HCT116 (cell line): ENCODE measurements at regions not wholly inside any gene's neighbourhood (a gene's known extent, or its start where the extent isn't known, plus 50 kb on each side); places are given as distances from the start of the nearest gene placed in this dataset.

ENCODE experiments used
- ATAC-seq: fragments of 200-7000 bp; cut with Tn5 transposase; 2 replicates; pipeline ENCODE4 v1.9.1; 2020; ENCODE audit warnings: mild to moderate bottlenecking, moderate library complexity
- BruUV-seq: library from RNA; stranded (reverse); fragments of 400-500 nt; replicated peaks from 2 replicates; lab custom pipeline; 2021; lab: Mats Ljungman, UMichigan
- CTCF ChIA-PET: fragments of 300-600 bp; sonication (Branson Sonifier 250); formaldehyde crosslinking; loops from one replicate; lab custom pipeline; 2021; ENCODE audit warnings: antibody characterized with exemption; lab: Charles Lee
- POLR2A ChIA-PET: fragments of 300-600, 350-600 bp; sonication (Branson Sonifier 250); formaldehyde crosslinking; loops from one replicate; lab custom pipeline; 2021; ENCODE audit warnings: antibody characterized with exemption; lab: Charles Lee
- RAD21 ChIA-PET, 2 experiments: fragments of 300-600 bp; sonication (Branson Sonifier 250); formaldehyde crosslinking; loops; one replicate each; lab custom pipeline; 2023; ENCODE audit warnings: low total read pairs in 2 of 2; ENCODE audit not compliant: uncharacterized antibody in 2 of 2, unreplicated experiment in 2 of 2, low non-redundant PET in 1 of 2; lab: Charles Lee
- DNase-seq: peaks from one replicate; pipeline ENCODE4 v3.0.0-alpha.2; 2010; ENCODE audit warnings: low read depth, low spot score
- H2AFZ ChIP-seq: fragments of 200-600 bp; shearing (Covaris generic), sonication (generic); 2 replicates; pipeline ENCODE4 v1.6.1; 2017; ENCODE audit warnings: low read depth, mixed run types, mixed read lengths, antibody characterized with exemption, low read length; ENCODE audit not compliant: poor library complexity, severe bottlenecking
- H3K27ac ChIP-seq: 2 replicates; pipeline ENCODE4 v1.5.1; 2012; ENCODE audit warnings: low read depth, low read length
- H3K27me3 ChIP-seq: fragments of 200-600 bp; sonication (generic); 2 replicates; pipeline ENCODE4 v1.6.1; 2016; ENCODE audit warnings: mixed run types, low read length, mixed read lengths; ENCODE audit not compliant: insufficient read depth
- H3K36me3 ChIP-seq, 2 experiments: fragments of 200-500 bp in 1 of 2; fragments of 200-600 bp in 1 of 2; sonication (Bioruptor generic) in 1 of 2; sonication (generic) in 1 of 2; 2 replicates each; pipeline versions ENCODE4 v1.5.1 to v1.6.1; 2014 to 2016; ENCODE audit warnings: low read length in 2 of 2, inconsistent platforms in 1 of 2, mixed read lengths in 1 of 2, mixed run types in 1 of 2; ENCODE audit not compliant: insufficient read depth in 2 of 2, control insufficient read depth in 1 of 2
- H3K4me1 ChIP-seq, 2 experiments: fragments of 200-600 bp in 1 of 2; sonication (generic) in 1 of 2; 2 replicates each; pipeline versions ENCODE4 v1.5.1 to v1.6.1; 2012 to 2017; ENCODE audit warnings: low read length in 2 of 2, inconsistent platforms in 1 of 2, mild to moderate bottlenecking in 1 of 2, mixed read lengths in 1 of 2, mixed run types in 1 of 2, moderate library complexity in 1 of 2; ENCODE audit not compliant: insufficient read depth in 2 of 2, control insufficient read depth in 1 of 2
- H3K4me2 ChIP-seq: fragments of 200-600 bp; sonication (generic); 2 replicates; pipeline ENCODE4 v1.6.1; 2017; ENCODE audit warnings: mixed run types, low read length, mixed read lengths
- H3K4me3 ChIP-seq, 2 experiments: fragments of 200-600 bp in 1 of 2; sonication (generic) in 1 of 2; replicated peaks in 1 of 2; 2 replicates each; pipeline ENCODE4 v1.5.1; 2011 to 2016; ENCODE audit warnings: low read length in 2 of 2, control low read depth in 1 of 2, low read depth in 1 of 2, mild to moderate bottlenecking in 1 of 2, mixed read lengths in 1 of 2, mixed run types in 1 of 2
- H3K79me2 ChIP-seq: fragments of 200-600 bp; sonication (generic); 2 replicates; pipeline ENCODE4 v1.6.1; 2017; ENCODE audit warnings: mild to moderate bottlenecking, mixed run types, low read length, moderate library complexity, mixed read lengths; ENCODE audit not compliant: insufficient read depth
- H3K9ac ChIP-seq: fragments of 200-600 bp; sonication (generic); 2 replicates; pipeline ENCODE4 v1.6.1; 2016; ENCODE audit warnings: low read length, mixed read lengths
- H3K9me2 ChIP-seq: fragments of 200-600 bp; sonication (generic), shearing (Covaris generic); 2 replicates; pipeline ENCODE4 v1.6.1; 2017; ENCODE audit warnings: mixed run types, mild to moderate bottlenecking, moderate library complexity; ENCODE audit not compliant: insufficient read depth
- H3K9me3 ChIP-seq, 2 experiments: fragments of 200-500 bp in 1 of 2; fragments of 200-600 bp in 1 of 2; sonication (Bioruptor generic) in 1 of 2; sonication (generic) in 1 of 2; 2 replicates each; pipeline ENCODE4 v1.6.1; 2014 to 2017; ENCODE audit warnings: low read length in 2 of 2, mixed read lengths in 2 of 2, inconsistent platforms in 1 of 2, low read depth in 1 of 2, mild to moderate bottlenecking in 1 of 2, mixed run types in 1 of 2, moderate library complexity in 1 of 2; ENCODE audit not compliant: control insufficient read depth in 1 of 2, insufficient read depth in 1 of 2
- H4K20me1 ChIP-seq: fragments of 200-600 bp; sonication (generic), shearing (Covaris generic); 2 replicates; pipeline ENCODE4 v1.6.1; 2017; ENCODE audit warnings: mixed run types, mild to moderate bottlenecking, moderate library complexity; ENCODE audit not compliant: insufficient read depth
- CBX3 ChIP-seq: IDR thresholded peaks from 2 replicates; pipeline ENCODE4 v1.6.1; 2012; ENCODE audit warnings: low read depth
- ELF1 ChIP-seq: IDR thresholded peaks from 2 replicates; pipeline ENCODE4 v1.6.1; 2012; ENCODE audit warnings: low read depth, borderline replicate concordance
- EZH2 ChIP-seq: fragments of 200-600 bp; sonication (generic); IDR thresholded peaks from 2 replicates; pipeline ENCODE4 v1.6.1; 2017; ENCODE audit warnings: antibody characterized with exemption, mixed run types
- JUND ChIP-seq: IDR thresholded peaks from 2 replicates; pipeline ENCODE4 v1.6.1; 2012
- SIN3A ChIP-seq: IDR thresholded peaks from 2 replicates; pipeline ENCODE4 v1.6.1; 2012; ENCODE audit warnings: low read depth
- SRF ChIP-seq: IDR thresholded peaks from 2 replicates; pipeline ENCODE4 v1.6.1; 2012; ENCODE audit warnings: low read depth
- TCF7L2 ChIP-seq: IDR thresholded peaks from 2 replicates; pipeline ENCODE4 v1.7.0; 2011; ENCODE audit warnings: borderline replicate concordance, inconsistent platforms; ENCODE audit not compliant: insufficient read depth, insufficient read length; ENCODE audit errors: extremely low read depth
- YY1 ChIP-seq: IDR thresholded peaks from 2 replicates; pipeline ENCODE4 v1.6.1; 2011; ENCODE audit warnings: low read length, low read depth, moderate library complexity, mild to moderate bottlenecking; ENCODE audit not compliant: insufficient replicate concordance; ENCODE audit errors: extremely low read depth
- intact Hi-C: fragments of 100-400 bp; cut with micrococcal nuclease; formaldehyde crosslinking; loops from 2 replicates; pipeline ENCODE4 v1.10.0; 2022
- TF ChIP-seq, protein P1 (sequence below), 3 experiments: fragments of 200-600 bp in 1 of 3; sonication (generic) in 1 of 3; IDR thresholded peaks in 2 of 3; conservative IDR thresholded peaks in 1 of 3; 2 replicates each; pipeline ENCODE4 v1.5.1; 2012 to 2017; ENCODE audit warnings: low read depth in 2 of 3, low read length in 2 of 3, antibody characterized with exemption in 1 of 3, borderline replicate concordance in 1 of 3, control low read depth in 1 of 3, mild to moderate bottlenecking in 1 of 3, mixed read lengths in 1 of 3, mixed run types in 1 of 3, moderate library complexity in 1 of 3; ENCODE audit not compliant: insufficient read depth in 1 of 3
- TF ChIP-seq, protein P2 (sequence below): IDR thresholded peaks from 2 replicates; pipeline ENCODE4 v1.6.1; 2012

DNA sequence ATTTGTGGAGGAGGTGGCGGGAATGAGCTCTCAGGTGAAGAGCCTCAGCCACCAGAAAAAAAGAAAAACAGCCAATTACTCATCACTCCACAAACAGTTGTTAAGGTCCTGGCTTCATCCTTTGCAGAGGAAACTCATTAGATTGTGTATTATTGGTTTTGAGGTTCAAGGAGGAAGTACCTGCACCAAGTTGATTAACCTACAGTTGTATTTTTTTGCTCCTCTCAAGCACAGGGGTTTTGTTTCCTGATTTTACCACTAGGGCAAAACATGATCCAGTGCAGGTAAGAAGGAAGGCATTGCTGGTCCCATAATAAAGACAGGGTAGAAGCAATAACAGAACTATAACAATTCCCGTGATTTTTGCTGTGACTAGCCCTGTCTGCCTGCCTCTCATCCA lies 84.0 kb upstream of the QRFPR start:
- RAD21 ChIA-PET: no interaction called here
- no peaks in the 10 kb centered on the region for H3K79me2 ChIP-seq
- no peaks in the 10 kb centered on the region for H3K36me3 ChIP-seq
- H4K20me1 ChIP-seq: no peaks in the 10 kb centered on the region
- ATAC-seq: peak; percentile 57
- H3K27me3 ChIP-seq: no peaks in the 10 kb centered on the region
- POLR2A ChIA-PET: no interaction called here
- CTCF ChIA-PET: no interaction called here
- TF ChIP-seq, protein P1, sequence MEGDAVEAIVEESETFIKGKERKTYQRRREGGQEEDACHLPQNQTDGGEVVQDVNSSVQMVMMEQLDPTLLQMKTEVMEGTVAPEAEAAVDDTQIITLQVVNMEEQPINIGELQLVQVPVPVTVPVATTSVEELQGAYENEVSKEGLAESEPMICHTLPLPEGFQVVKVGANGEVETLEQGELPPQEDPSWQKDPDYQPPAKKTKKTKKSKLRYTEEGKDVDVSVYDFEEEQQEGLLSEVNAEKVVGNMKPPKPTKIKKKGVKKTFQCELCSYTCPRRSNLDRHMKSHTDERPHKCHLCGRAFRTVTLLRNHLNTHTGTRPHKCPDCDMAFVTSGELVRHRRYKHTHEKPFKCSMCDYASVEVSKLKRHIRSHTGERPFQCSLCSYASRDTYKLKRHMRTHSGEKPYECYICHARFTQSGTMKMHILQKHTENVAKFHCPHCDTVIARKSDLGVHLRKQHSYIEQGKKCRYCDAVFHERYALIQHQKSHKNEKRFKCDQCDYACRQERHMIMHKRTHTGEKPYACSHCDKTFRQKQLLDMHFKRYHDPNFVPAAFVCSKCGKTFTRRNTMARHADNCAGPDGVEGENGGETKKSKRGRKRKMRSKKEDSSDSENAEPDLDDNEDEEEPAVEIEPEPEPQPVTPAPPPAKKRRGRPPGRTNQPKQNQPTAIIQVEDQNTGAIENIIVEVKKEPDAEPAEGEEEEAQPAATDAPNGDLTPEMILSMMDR (IDR thresholded peaks at IDR 0.05 in 2 of 3, conservative IDR thresholded peaks at IDR 0.05 in 1 of 3; ENCODE audit: borderline replicate concordance in 1 of 3, insufficient read depth in 1 of 3, low read depth in 2 of 3, low read length in 2 of 3): peak in 1 of 3 experiments; percentile 26; a peak in 2 of 6 replicates
- TF ChIP-seq ELF1: no peak
- no peak overlapping the region for H3K9ac ChIP-seq
- H3K4me3 ChIP-seq: no peak overlapping the region
- BruUV-seq: no TSS peak
- no peaks in the 10 kb centered on the region for H3K9me2 ChIP-seq
- H3K4me2 ChIP-seq: no peak overlapping the region
- H3K27ac ChIP-seq: no peak overlapping the region
- H3K9me3 ChIP-seq: no peaks in the 10 kb centered on the region
- no peak overlapping the region for H2AFZ ChIP-seq
- intact Hi-C loops: loop anchor here (5.0 kb wide), 2 partner anchors 192 to 272 kb away; no protein-coding TSS in a partner anchor
- H3K4me1 ChIP-seq: peaks cover 0 to 6% of the 10 kb centered on the region in 2 experiments; a peak in 1 of 4 replicates
- no peak for DNase-seq

DNA sequence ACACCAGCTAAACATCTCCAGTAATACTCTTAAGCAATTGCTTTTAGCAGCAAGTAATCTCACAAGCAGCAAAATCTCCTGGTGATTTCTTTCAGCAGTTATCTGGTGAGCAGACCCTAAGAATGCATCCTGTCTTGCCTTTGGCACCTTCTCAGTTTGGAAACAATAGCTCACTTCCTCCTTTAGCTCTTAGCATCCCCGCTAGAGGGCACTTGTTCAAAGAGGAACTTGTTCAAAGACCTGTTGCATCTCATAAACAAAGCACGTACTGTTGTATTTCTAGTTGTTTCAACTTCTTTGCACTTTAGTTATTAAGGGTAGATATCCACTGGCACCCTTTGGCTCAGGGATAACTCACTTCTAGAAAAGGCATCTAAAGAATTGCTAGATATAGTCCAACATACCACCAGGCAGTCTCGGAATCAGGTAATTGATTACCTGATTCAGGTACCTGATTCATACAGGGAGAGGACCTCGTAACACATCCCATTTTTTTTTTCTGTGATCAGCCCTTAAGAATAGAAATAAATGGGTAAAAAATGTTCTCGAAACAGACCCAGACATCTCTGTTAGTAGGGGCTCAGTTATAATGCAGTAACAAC lies 81.9 kb upstream of the QRFPR start:
- no TSS peak for BruUV-seq
- H3K4me2 ChIP-seq: peak overlapping the region; percentile 48
- H3K9me3 ChIP-seq: no peaks in the 10 kb centered on the region
- RAD21 ChIA-PET: interaction anchor here (0.6 to 1.0 kb wide), 5 partner anchors 41 to 275 kb away, joined by 3 to 5 read pairs (median 4); no protein-coding TSS in a partner anchor
- CTCF ChIA-PET: interaction anchor here (0.7 to 2.1 kb wide), 19 partner anchors 8 to 274 kb away, joined by 3 to 10 read pairs (median 6); no protein-coding TSS in a partner anchor
- intact Hi-C loops: loop anchor here (5.0 kb wide), 2 partner anchors 195 to 275 kb away; no protein-coding TSS in a partner anchor
- H3K36me3 ChIP-seq: no peaks in the 10 kb centered on the region
- no peaks in the 10 kb centered on the region for H3K9me2 ChIP-seq
- H3K4me1 ChIP-seq: peaks cover 0 to 6% of the 10 kb centered on the region in 2 experiments; a peak in 1 of 4 replicates
- no peak overlapping the region for H3K9ac ChIP-seq
- no peaks in the 10 kb centered on the region for H3K79me2 ChIP-seq
- H3K27me3 ChIP-seq: no peaks in the 10 kb centered on the region
- H4K20me1 ChIP-seq: no peaks in the 10 kb centered on the region
- POLR2A ChIA-PET: interaction anchor here (0.9 kb wide), 1 partner anchor 17 kb away, joined by 3 read pairs; no protein-coding TSS in a partner anchor
- peak; percentile 92 for ATAC-seq
- H3K4me3 ChIP-seq: no peak overlapping the region
- no peak overlapping the region for H3K27ac ChIP-seq
- peak overlapping the region; percentile 81 for H2AFZ ChIP-seq
- peak; percentile 69 for DNase-seq
- TF ChIP-seq CBX3: peak; percentile 78
- TF ChIP-seq, protein P2, sequence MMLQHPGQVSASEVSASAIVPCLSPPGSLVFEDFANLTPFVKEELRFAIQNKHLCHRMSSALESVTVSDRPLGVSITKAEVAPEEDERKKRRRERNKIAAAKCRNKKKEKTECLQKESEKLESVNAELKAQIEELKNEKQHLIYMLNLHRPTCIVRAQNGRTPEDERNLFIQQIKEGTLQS: no peak
- peak; percentile 73 for TF ChIP-seq TCF7L2
- TF ChIP-seq, protein P1 (IDR thresholded peaks at IDR 0.05 in 2 of 3, conservative IDR thresholded peaks at IDR 0.05 in 1 of 3; ENCODE audit: borderline replicate concordance in 1 of 3, insufficient read depth in 1 of 3, low read depth in 2 of 3, low read length in 2 of 3): peak; percentile 71 to 86 (median 84); a peak in 5 of 6 replicates
- TF ChIP-seq ELF1: peak; percentile 61
- peak; percentile 30 for TF ChIP-seq YY1
- 0 out of 2 replicates have a peak, but pooled peaks have one; percentile 35 for TF ChIP-seq SRF
- TF ChIP-seq JUND: peak; percentile 23; the same call in 1 of the 2 replicates
- TF ChIP-seq EZH2: no peak
- 0 out of 2 replicates have a peak, but pooled peaks have one; percentile 36 for TF ChIP-seq SIN3A
